ENCODE measurements at regions not wholly inside any gene's neighbourhood (a gene's known extent, or its start where the extent isn't known, plus 50 kb on each side); places are given as distances from the start of the nearest gene placed in this dataset.

GRCh38 chr2:64287202-64287740, 143.1 kb upstream of the PELI1 start:
- POLR2A ChIA-PET, result no interaction called here
- peaks cover 3% of the 10 kb centered on the region for H3K9me3 Mint-ChIP-seq
- no peak overlapping the region for H3K27ac Mint-ChIP-seq
- H3K36me3 Mint-ChIP-seq, result no peaks in the 10 kb centered on the region
- no peak overlapping the region for H3K4me3 Mint-ChIP-seq
- H3K4me1 Mint-ChIP-seq, result peaks cover 3% of the 10 kb centered on the region
- ATAC-seq (ENCODE audit: low read depth), result no peak
- no peak for DNase-seq
- H3K27me3 Mint-ChIP-seq, result peaks cover 1% of the 10 kb centered on the region

GRCh38 chr2:64288321-64289193, 144.3 kb upstream of the PELI1 start:
- H3K4me3 Mint-ChIP-seq, result no peak overlapping the region
- no peaks in the 10 kb centered on the region for H3K36me3 Mint-ChIP-seq
- H3K9me3 Mint-ChIP-seq, result peaks cover 4% of the 10 kb centered on the region
- ATAC-seq (ENCODE audit: low read depth) (no peak), DNase-seq (no peak)
- no peak overlapping the region for H3K27ac Mint-ChIP-seq
- POLR2A ChIA-PET, result no interaction called here
- peaks cover 3% of the 10 kb centered on the region for H3K4me1 Mint-ChIP-seq
- H3K27me3 Mint-ChIP-seq, result peaks cover 1% of the 10 kb centered on the region

GRCh38 chr2:64289251-64289650, 145.0 kb upstream of the PELI1 start:
- DNase-seq, result no peak
- H3K4me3 Mint-ChIP-seq, result no peak overlapping the region
- POLR2A ChIA-PET, result no interaction called here
- H3K4me1 Mint-ChIP-seq, result peaks cover 3% of the 10 kb centered on the region
- ATAC-seq (ENCODE audit: low read depth), result no peak
- no peak overlapping the region for H3K27ac Mint-ChIP-seq
- peaks cover 4% of the 10 kb centered on the region for H3K9me3 Mint-ChIP-seq
- peaks cover 1% of the 10 kb centered on the region for H3K27me3 Mint-ChIP-seq
- H3K36me3 Mint-ChIP-seq, result no peaks in the 10 kb centered on the region

- H3K27ac Mint-ChIP-seq, result no peak overlapping the region
- ATAC-seq (ENCODE audit: low read depth) (no peak), DNase-seq (no peak)
- POLR2A ChIA-PET, result no interaction called here
- H3K27me3 Mint-ChIP-seq, result peaks cover 1% of the 10 kb centered on the region
- H3K9me3 Mint-ChIP-seq, result peaks cover 4% of the 10 kb centered on the region
- no peaks in the 10 kb centered on the region for H3K36me3 Mint-ChIP-seq
- peaks cover 3% of the 10 kb centered on the region for H3K4me1 Mint-ChIP-seq
- no peak overlapping the region for H3K4me3 Mint-ChIP-seq
These were observed 145.5 kb upstream of the PELI1 start for GRCh38 chr2:64289737-64290136.

GRCh38 chr2:64291181-64291580, 147.0 kb upstream of the PELI1 start:
- H3K27ac Mint-ChIP-seq, result no peak overlapping the region
- DNase-seq, result no peak
- POLR2A ChIA-PET, result no interaction called here
- H3K4me3 Mint-ChIP-seq, result no peak overlapping the region
- no peak for ATAC-seq (ENCODE audit: low read depth)
- H3K36me3 Mint-ChIP-seq, result no peaks in the 10 kb centered on the region
- H3K9me3 Mint-ChIP-seq, result peaks cover 4% of the 10 kb centered on the region
- peaks cover 9% of the 10 kb centered on the region for H3K4me1 Mint-ChIP-seq
- H3K27me3 Mint-ChIP-seq, result no peaks in the 10 kb centered on the region

GRCh38 chr2:64295326-64296139, 151.3 kb upstream of the PELI1 start:
- Mint-ChIP-seq H3K9me3 (peaks cover 1% of the 10 kb centered on the region), H3K27ac (no peak overlapping the region), H3K36me3 (no peaks in the 10 kb centered on the region), H3K4me1 (peaks cover 7% of the 10 kb centered on the region), H3K27me3 (peaks cover 8% of the 10 kb centered on the region), H3K4me3 (no peak overlapping the region)
- DNase-seq, result no peak
- no peak for ATAC-seq (ENCODE audit: low read depth)
- POLR2A ChIA-PET, result no interaction called here

- H3K4me1 Mint-ChIP-seq, result peaks cover 7% of the 10 kb centered on the region
- peaks cover 8% of the 10 kb centered on the region for H3K27me3 Mint-ChIP-seq
- POLR2A ChIA-PET, result no interaction called here
- ATAC-seq (ENCODE audit: low read depth) (no peak), DNase-seq (no peak)
- H3K9me3 Mint-ChIP-seq, result peaks cover 1% of the 10 kb centered on the region
- H3K4me3 Mint-ChIP-seq, result no peak overlapping the region
- no peak overlapping the region for H3K27ac Mint-ChIP-seq
- no peaks in the 10 kb centered on the region for H3K36me3 Mint-ChIP-seq
These were observed 151.9 kb upstream of the PELI1 start for GRCh38 chr2:64296140-64296480.

- Mint-ChIP-seq H3K4me1 (peaks cover 7% of the 10 kb centered on the region), H3K9me3 (peaks cover 1% of the 10 kb centered on the region), H3K4me3 (no peak overlapping the region), H3K36me3 (no peaks in the 10 kb centered on the region), H3K27ac (no peak overlapping the region), H3K27me3 (peaks cover 8% of the 10 kb centered on the region)
- no peak for DNase-seq
- ATAC-seq (ENCODE audit: low read depth), result no peak
- POLR2A ChIA-PET, result no interaction called here
These were observed 152.6 kb upstream of the PELI1 start for GRCh38 chr2:64296695-64297346.

- POLR2A ChIA-PET, result no interaction called here
- DNase-seq (no peak), ATAC-seq (ENCODE audit: low read depth) (no peak)
- peaks cover 1% of the 10 kb centered on the region for H3K9me3 Mint-ChIP-seq
- no peaks in the 10 kb centered on the region for H3K36me3 Mint-ChIP-seq
- H3K27ac Mint-ChIP-seq, result no peak overlapping the region
- peaks cover 7% of the 10 kb centered on the region for H3K4me1 Mint-ChIP-seq
- H3K27me3 Mint-ChIP-seq, result peaks cover 8% of the 10 kb centered on the region
- H3K4me3 Mint-ChIP-seq, result no peak overlapping the region
These were observed 153.9 kb upstream of the PELI1 start for GRCh38 chr2:64298161-64298560.

GRCh38 chr2:64300066-64300465, 153.9 kb upstream of the LGALSL start:
- Mint-ChIP-seq H3K36me3 (no peaks in the 10 kb centered on the region), H3K4me3 (no peak overlapping the region), H3K27ac (no peak overlapping the region), H3K27me3 (peaks cover 8% of the 10 kb centered on the region), H3K4me1 (peaks cover 7% of the 10 kb centered on the region), H3K9me3 (no peaks in the 10 kb centered on the region)
- POLR2A ChIA-PET, result no interaction called here
- no peak for ATAC-seq (ENCODE audit: low read depth)
- DNase-seq, result no peak

- no peaks in the 10 kb centered on the region for H3K36me3 Mint-ChIP-seq
- ATAC-seq (ENCODE audit: low read depth), result no peak
- POLR2A ChIA-PET, result no interaction called here
These were observed 150.7 kb upstream of the LGALSL start for GRCh38 chr2:64303250-64303649.

GRCh38 chr2:64307421-64307820, 146.5 kb upstream of the LGALSL start:
- no peak overlapping the region for H3K27ac Mint-ChIP-seq
- POLR2A ChIA-PET, result no interaction called here
- no peaks in the 10 kb centered on the region for H3K9me3 Mint-ChIP-seq
- DNase-seq (no peak), ATAC-seq (ENCODE audit: low read depth) (no peak)
- no peaks in the 10 kb centered on the region for H3K36me3 Mint-ChIP-seq
- no peaks in the 10 kb centered on the region for H3K4me1 Mint-ChIP-seq
- no peak overlapping the region for H3K4me3 Mint-ChIP-seq
- no peaks in the 10 kb centered on the region for H3K27me3 Mint-ChIP-seq

More at GRCh38 chr2:64303250-64303649, 150.7 kb upstream of the LGALSL start:
- no peak overlapping the region for H3K27ac Mint-ChIP-seq
- no peaks in the 10 kb centered on the region for H3K9me3 Mint-ChIP-seq
- no peaks in the 10 kb centered on the region for H3K4me1 Mint-ChIP-seq
- H3K4me3 Mint-ChIP-seq, result no peak overlapping the region
- peaks cover 8% of the 10 kb centered on the region for H3K27me3 Mint-ChIP-seq
- DNase-seq, result no peak

- POLR2A ChIA-PET, result interaction anchor here (0.5 kb wide), 1 partner anchor 204 kb away, joined by 5 read pairs; no protein-coding TSS in a partner anchor
- H3K27ac Mint-ChIP-seq, result no peak overlapping the region
These were observed 142.6 kb upstream of the LGALSL start for GRCh38 chr2:64311191-64311910.

More at GRCh38 chr2:64311191-64311910, 142.6 kb upstream of the LGALSL start:
- Mint-ChIP-seq H3K4me3 (no peak overlapping the region), H3K27me3 (peaks cover 8% of the 10 kb centered on the region), H3K36me3 (no peaks in the 10 kb centered on the region), H3K4me1 (peaks cover 2% of the 10 kb centered on the region), H3K9me3 (no peaks in the 10 kb centered on the region)
- ATAC-seq (ENCODE audit: low read depth), result no peak
- DNase-seq, result no peak

All from activated naive CD8-positive, alpha-beta T cell treated with anti-CD3 and anti-CD28 coated beads, Interleukin-2, amount 10 ng/mL, durations not matched to agents 7 days and 5 days (primary cell).